ENCODE measurements at regions not wholly inside any gene's neighbourhood (a gene's known extent, or its start where the extent isn't known, plus 50 kb on each side); places are given as distances from the start of the nearest gene placed in this dataset.

- no peak overlapping the region for H3K9ac ChIP-seq (ENCODE audit: insufficient read depth, low read depth, low read length)
- ATAC-seq (no peak), DNase-seq (ENCODE audit: low spot score) (no peak), FAIRE-seq (no peak)
- 2% methylated on average over 4 of the region's 5 CpGs for WGBS (ENCODE audit: low lambda C conversion rate)
- no TSS peak for BruUV-seq (replicated peaks)
- intact Hi-C loops (cut with micrococcal nuclease; ENCODE audit: unreplicated experiment) (no loop called here), in situ Hi-C loops (cut with HindIII; ENCODE audit: extremely low pct_ligation_motif_present, low pct_unique_long_range_greater_than_20kb) (no loop called here)
- no peaks in the 10 kb centered on the region for H3K79me2 ChIP-seq (ENCODE audit: insufficient read depth, low read length)
- H2AFZ ChIP-seq (ENCODE audit: low read length): no peak overlapping the region
- ChIA-PET CTCF (ENCODE audit: low intra/inter-chr PET ratio, low total read pairs) (no interaction called here), POLR2A (no interaction called here)
- TF ChIP-seq MTF2 (CRISPR knock-in tag; IDR thresholded peaks at IDR 0.05; ENCODE audit: borderline replicate concordance) (no peak), MTA3 (CRISPR knock-in tag; IDR thresholded peaks at IDR 0.05) (no peak), ZNF160 (CRISPR knock-in tag; IDR thresholded peaks at IDR 0.05) (no peak), MIER2 (CRISPR knock-in tag; IDR thresholded peaks at IDR 0.05) (peak; percentile 95), ZNF335 (CRISPR knock-in tag; IDR thresholded peaks at IDR 0.05) (no peak), REPIN1 (CRISPR knock-in tag; IDR thresholded peaks at IDR 0.05; ENCODE audit: borderline replicate concordance, low read depth) (no peak), GPBP1L1 (CRISPR knock-in tag; IDR thresholded peaks at IDR 0.05) (no peak), HDAC2 (CRISPR knock-in tag; IDR thresholded peaks at IDR 0.05) (peak; percentile 42; the same call in 1 of the 2 replicates), EHMT2 (IDR thresholded peaks at IDR 0.05; ENCODE audit: borderline replicate concordance, low read depth, low read length) (peak; percentile 62; the same call in 1 of the 2 replicates), RBM39 (IDR thresholded peaks at IDR 0.05; ENCODE audit: low read depth, low read length, poor library complexity, severe bottlenecking) (no peak), REST (IDR thresholded peaks at IDR 0.05; ENCODE audit: borderline replicate concordance in 1 of 2, low read depth in 1 of 2, low read length in 2 of 2) (peak; percentile 74 to 93), FOXK2 (IDR thresholded peaks at IDR 0.05) (no peak), IKZF1 (IDR thresholded peaks at IDR 0.05) (no peak), ZNF136 (CRISPR knock-in tag; IDR thresholded peaks at IDR 0.05; ENCODE audit: low read depth) (no peak), WIZ (CRISPR knock-in tag; IDR thresholded peaks at IDR 0.05) (peak; percentile 79), SRSF4 (IDR thresholded peaks at IDR 0.05; ENCODE audit: low read depth, low read length, poor library complexity, severe bottlenecking) (no peak), FOXO1 (CRISPR knock-in tag; IDR thresholded peaks at IDR 0.05) (no peak), GLMP (CRISPR knock-in tag; IDR thresholded peaks at IDR 0.05; ENCODE audit: borderline replicate concordance) (no peak)
- no peaks in the 10 kb centered on the region for H3K27me3 ChIP-seq (ENCODE audit: control insufficient read depth in 1 of 2, insufficient read depth in 2 of 2, low read length in 2 of 2)
- H3K27ac ChIP-seq (ENCODE audit: extremely low read length, insufficient read depth, low read length): no peak overlapping the region
- H3K36me3 ChIP-seq (replicated peaks in 1 of 2; ENCODE audit: control insufficient read depth in 1 of 2, insufficient read depth in 2 of 2, low read length in 2 of 2): no peaks in the 10 kb centered on the region
- no peaks in the 10 kb centered on the region for H3K4me1 ChIP-seq (ENCODE audit: insufficient read depth, low read length)
- H3K9me3 ChIP-seq (ENCODE audit: low read length): no peaks in the 10 kb centered on the region
- H3K4me2 ChIP-seq (ENCODE audit: low read depth, low read length): no peak overlapping the region
- no peaks in the 10 kb centered on the region for H4K20me1 ChIP-seq (ENCODE audit: insufficient read depth, low read length)
- H3K4me3 ChIP-seq (replicated peaks in 1 of 3; ENCODE audit: insufficient read depth in 1 of 3, low read depth in 2 of 3, low read length in 3 of 3): no peak overlapping the region
These were observed 121.5 kb downstream of the CHST1 start for GRCh38 chr11:45543808-45544422.
